ENCODE measurements at regions not wholly inside any gene's neighbourhood (a gene's known extent, or its start where the extent isn't known, plus 50 kb on each side); places are given as distances from the start of the nearest gene placed in this dataset.

DNA sequence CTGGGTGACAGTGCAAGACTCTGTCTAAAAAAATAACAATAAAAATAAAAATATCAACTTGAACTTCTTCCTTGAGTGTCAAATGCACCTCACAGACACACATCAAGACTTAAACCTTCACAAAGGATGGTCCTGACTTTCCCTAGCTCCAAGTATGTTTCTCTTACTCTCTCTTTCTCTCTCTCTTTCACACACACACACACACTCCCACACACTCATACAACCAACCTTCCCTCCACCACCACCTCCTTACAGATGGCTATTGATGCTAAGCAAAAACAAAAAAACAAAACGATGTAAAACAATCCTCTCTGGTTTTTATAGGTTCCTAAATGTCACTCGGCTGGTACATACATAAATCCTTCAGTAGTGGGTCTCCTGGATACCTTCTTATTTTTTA, 67.4 kb upstream of the ACVR2A start:
- Histone ChIP-seq H3K4me1 (ENCODE audit: control insufficient read depth in 2 of 2, insufficient read depth in 2 of 2, low read length in 2 of 2) (no peaks in the 10 kb centered on the region), H3K4me2 (replicated peaks; ENCODE audit: low read depth, low read length, poor library complexity, severe bottlenecking) (no peak overlapping the region), H4K20me1 (ENCODE audit: control insufficient read depth, insufficient read depth, low read length, poor library complexity, severe bottlenecking) (no peaks in the 10 kb centered on the region), H3K9me3 (ENCODE audit: control extremely low read depth in 1 of 3, control insufficient read depth in 2 of 3, insufficient read depth in 1 of 3, low read length in 2 of 3) (no peaks in the 10 kb centered on the region), H3K4me3 (ENCODE audit: control extremely low read depth in 1 of 5, extremely low read depth in 1 of 5, insufficient read depth in 1 of 5, low read depth in 2 of 5, low read length in 4 of 5) (no peak overlapping the region), H3K9ac (ENCODE audit: low read length) (no peak overlapping the region), H3K36me3 (replicated peaks in 1 of 2; ENCODE audit: control extremely low read depth in 1 of 2, control insufficient read depth in 1 of 2, extremely low read depth in 1 of 2, insufficient read depth in 2 of 2, low read length in 1 of 2) (no peaks in the 10 kb centered on the region), H2AFZ (ENCODE audit: insufficient read depth, low read depth, low read length, poor library complexity, severe bottlenecking) (no peak overlapping the region), H3K79me2 (ENCODE audit: control insufficient read depth, insufficient read depth, low read length) (no peaks in the 10 kb centered on the region), H3K27me3 (replicated peaks in 1 of 4; ENCODE audit: control extremely low read depth in 1 of 4, control insufficient read depth in 3 of 4, insufficient read depth in 4 of 4, low read length in 3 of 4) (no peaks in the 10 kb centered on the region), H3K27ac (ENCODE audit: low read length in 2 of 2) (no peak overlapping the region)
- intact Hi-C loops (cut with micrococcal nuclease), result no loop called here
- 60% methylated on average over 1 of the region's 2 CpGs for WGBS (ENCODE audit: insufficient coverage)
- no peak for DNase-seq
- Mint-ChIP-seq H3K9me3 (ENCODE audit: insufficient read depth) (no peaks in the 10 kb centered on the region), H3K27ac (no peak overlapping the region), H3K4me1 (no peaks in the 10 kb centered on the region), H3K4me3 (no peak overlapping the region), H3K27me3 (peaks cover 5% of the 10 kb centered on the region)
- ATAC-seq (ENCODE audit: low read depth), result no peak
- ChIA-PET POLR2A (no interaction called here), CTCF (no interaction called here)
- no peak for TF ChIP-seq CTCF (IDR thresholded peaks at IDR 0.05)
- no peak for TF ChIP-seq EZH2 (IDR thresholded peaks at IDR 0.05; ENCODE audit: borderline replicate concordance, insufficient read depth, low read depth, low read length, poor library complexity, severe bottlenecking)

GRCh38 chr2:147774805-147775204, 70.0 kb upstream of the ACVR2A start:
- no peak for TF ChIP-seq CTCF (IDR thresholded peaks at IDR 0.05)
- TF ChIP-seq EZH2 (IDR thresholded peaks at IDR 0.05; ENCODE audit: borderline replicate concordance, insufficient read depth, low read depth, low read length, poor library complexity, severe bottlenecking), result no peak
- H3K27me3 Mint-ChIP-seq, result peaks cover 5% of the 10 kb centered on the region
- ATAC-seq (ENCODE audit: low read depth) (no peak), DNase-seq (no peak)
- intact Hi-C loops (cut with micrococcal nuclease), result no loop called here
- no peak overlapping the region for H3K27ac Mint-ChIP-seq
- Histone ChIP-seq H3K4me1 (ENCODE audit: control insufficient read depth in 2 of 2, insufficient read depth in 2 of 2, low read length in 2 of 2) (no peaks in the 10 kb centered on the region), H3K79me2 (ENCODE audit: control insufficient read depth, insufficient read depth, low read length) (no peaks in the 10 kb centered on the region), H3K9ac (ENCODE audit: low read length) (no peak overlapping the region), H3K27me3 (replicated peaks in 1 of 4; ENCODE audit: control extremely low read depth in 1 of 4, control insufficient read depth in 3 of 4, insufficient read depth in 4 of 4, low read length in 3 of 4) (no peaks in the 10 kb centered on the region), H3K4me3 (ENCODE audit: control extremely low read depth in 1 of 5, extremely low read depth in 1 of 5, insufficient read depth in 1 of 5, low read depth in 2 of 5, low read length in 4 of 5) (no peak overlapping the region), H3K27ac (ENCODE audit: low read length in 2 of 2) (no peak overlapping the region), H2AFZ (ENCODE audit: insufficient read depth, low read depth, low read length, poor library complexity, severe bottlenecking) (no peak overlapping the region), H3K36me3 (replicated peaks in 1 of 2; ENCODE audit: control extremely low read depth in 1 of 2, control insufficient read depth in 1 of 2, extremely low read depth in 1 of 2, insufficient read depth in 2 of 2, low read length in 1 of 2) (no peaks in the 10 kb centered on the region), H3K9me3 (ENCODE audit: control extremely low read depth in 1 of 3, control insufficient read depth in 2 of 3, insufficient read depth in 1 of 3, low read length in 2 of 3) (no peaks in the 10 kb centered on the region), H3K4me2 (replicated peaks; ENCODE audit: low read depth, low read length, poor library complexity, severe bottlenecking) (no peak overlapping the region), H4K20me1 (ENCODE audit: control insufficient read depth, insufficient read depth, low read length, poor library complexity, severe bottlenecking) (no peaks in the 10 kb centered on the region)
- POLR2A ChIA-PET, result no interaction called here
- no peaks in the 10 kb centered on the region for H3K9me3 Mint-ChIP-seq (ENCODE audit: insufficient read depth)
- H3K4me1 Mint-ChIP-seq, result no peaks in the 10 kb centered on the region
- H3K4me3 Mint-ChIP-seq, result no peak overlapping the region
- no CpG with 5 or more reads among the region's 3 CpGs for WGBS (ENCODE audit: insufficient coverage)
- CTCF ChIA-PET, result no interaction called here
